GM12874 (cell line): ENCODE measurements at regions not wholly inside any gene's neighbourhood (a gene's known extent, or its start where the extent isn't known, plus 50 kb on each side); places are given as distances from the start of the nearest gene placed in this dataset.

Experiments used
- CTCF ChIP-seq: IDR thresholded peaks from 2 replicates; pipeline ENCODE4 v1.5.1; 2011; ENCODE audit warnings: low read depth, mild to moderate bottlenecking, control low read depth, low read length, moderate library complexity; ENCODE audit not compliant: insufficient read depth

DNA sequence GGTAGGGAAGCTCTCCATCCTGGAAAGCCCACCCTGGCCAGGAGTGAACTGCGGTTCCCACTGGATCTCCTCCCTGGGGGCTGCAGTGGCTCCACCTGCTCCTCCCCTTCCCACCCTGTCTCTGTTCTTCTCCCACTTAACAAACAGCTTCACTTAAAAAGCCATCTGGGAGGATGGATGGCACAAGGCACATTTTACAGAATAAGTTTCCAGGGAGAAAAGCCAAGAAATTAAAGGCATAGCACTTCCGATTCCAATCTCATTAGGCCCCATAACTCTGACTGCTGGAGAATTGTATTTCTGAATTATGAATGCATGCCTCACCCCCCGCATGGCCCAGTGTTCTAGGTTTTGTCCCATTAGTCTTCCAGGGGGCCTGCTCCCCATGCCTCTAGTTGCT, 718.3 kb downstream of the PTPRU start:
- TF ChIP-seq CTCF, result no peak

DNA sequence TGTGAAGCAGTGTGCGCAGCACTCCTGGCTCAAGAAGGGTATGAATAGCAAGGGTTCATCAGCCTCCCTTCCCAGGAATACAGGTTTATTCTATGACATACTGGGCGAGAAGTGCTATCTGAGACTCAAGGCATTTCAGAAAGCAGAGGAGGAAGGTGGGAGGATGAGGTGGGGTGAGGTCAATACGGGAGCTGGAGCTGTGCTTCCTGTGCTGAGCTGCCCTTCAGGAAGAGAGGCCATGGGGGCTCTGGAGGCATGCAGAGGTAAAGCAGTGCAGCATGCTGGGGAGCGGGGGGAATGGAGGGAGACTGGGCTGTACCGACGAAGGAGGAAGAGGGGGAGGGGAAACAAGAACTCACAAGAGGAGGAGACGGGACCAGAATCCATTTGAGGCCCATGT, 717.6 kb downstream of the PTPRU start:
- TF ChIP-seq CTCF, result no peak

DNA sequence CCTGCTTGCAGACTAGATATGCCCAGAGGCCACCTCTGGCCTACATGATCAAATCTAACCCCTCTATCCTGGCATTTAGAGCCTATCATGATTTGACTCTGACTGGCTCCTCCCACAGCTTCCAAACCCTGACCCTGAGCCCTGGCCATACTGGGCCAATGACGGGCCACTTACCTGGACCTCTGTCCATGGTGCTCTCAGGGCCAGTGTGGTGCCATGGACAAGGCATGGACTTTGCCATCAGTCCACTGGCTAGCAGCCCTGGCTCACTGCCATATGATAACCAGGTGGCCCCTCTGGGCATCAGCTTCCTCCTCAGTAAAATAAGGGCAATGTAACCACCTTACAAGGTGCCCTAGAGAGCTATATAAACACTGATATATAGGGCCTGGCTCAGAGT, 713.4 kb downstream of the PTPRU start:
- TF ChIP-seq CTCF, result no peak

DNA sequence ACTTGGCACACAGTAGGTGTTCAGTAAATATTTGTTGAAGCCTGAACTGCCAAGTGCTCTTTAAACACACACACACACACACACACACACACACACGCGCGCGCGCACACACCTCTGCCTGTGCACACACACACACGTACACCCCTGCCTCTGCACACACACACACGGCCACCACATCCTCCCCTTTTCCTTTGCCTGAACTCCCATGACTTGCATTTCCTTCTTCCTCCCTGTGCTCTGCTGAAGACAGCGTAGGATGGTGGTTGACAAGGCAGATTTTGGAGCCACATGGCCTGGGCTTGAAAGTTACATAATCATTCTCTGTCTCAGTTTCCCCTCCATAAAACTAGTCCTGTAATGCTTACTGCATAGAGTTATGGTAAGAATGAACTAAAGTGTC, 712.3 kb downstream of the PTPRU start:
- TF ChIP-seq CTCF, result no peak

GRCh38 chr1:29946057-29946456, 709.7 kb downstream of the PTPRU start:
- no peak for TF ChIP-seq CTCF

DNA sequence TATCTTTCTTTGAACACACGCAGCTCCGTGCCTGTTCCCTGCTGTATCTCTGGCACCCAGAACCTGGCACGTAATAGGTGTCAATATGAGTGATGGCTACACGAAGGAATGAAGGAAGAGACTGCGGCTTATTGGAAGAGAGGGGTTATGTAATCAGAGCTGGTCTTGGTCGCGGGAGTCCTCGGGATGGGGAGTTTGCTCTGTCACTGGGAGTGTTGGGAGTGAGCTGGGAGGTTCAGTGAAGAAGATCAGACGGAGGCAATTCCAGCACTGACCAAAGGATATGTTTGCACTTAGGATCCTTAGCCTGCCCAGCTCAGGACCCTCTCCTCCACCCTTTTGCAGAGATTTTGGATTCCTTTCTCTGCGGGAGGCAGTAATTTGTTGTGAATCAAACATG, 709.1 kb downstream of the PTPRU start:
- no peak for TF ChIP-seq CTCF

GRCh38 chr1:29944253-29944905, 708.1 kb downstream of the PTPRU start:
- no peak for TF ChIP-seq CTCF
